Ishikawa (cell line): ENCODE measurements at regions not wholly inside any gene's neighbourhood (a gene's known extent, or its start where the extent isn't known, plus 50 kb on each side); places are given as distances from the start of the nearest gene placed in this dataset.

ENCODE experiments used
- CEBPB ChIP-seq: IDR thresholded peaks from 2 replicates; pipeline ENCODE4 v1.6.1; 2012
- CREB1 ChIP-seq: IDR thresholded peaks from 2 replicates; pipeline ENCODE4 v1.6.1; 2012; ENCODE audit warnings: low read depth
- EGR1 ChIP-seq: IDR thresholded peaks from 2 replicates; pipeline ENCODE4 v1.6.1; 2012
- EP300 ChIP-seq: IDR thresholded peaks from 2 replicates; pipeline ENCODE4 v1.6.1; 2012; ENCODE audit warnings: borderline replicate concordance
- FOXM1 ChIP-seq: IDR thresholded peaks from 2 replicates; pipeline ENCODE4 v1.6.1; 2012; ENCODE audit warnings: low read depth, borderline replicate concordance
- NFIC ChIP-seq: IDR thresholded peaks from 2 replicates; pipeline ENCODE4 v1.6.1; 2012
- RAD21 ChIP-seq: IDR thresholded peaks from 2 replicates; pipeline ENCODE4 v1.6.1; 2012; ENCODE audit warnings: low read depth
- TAF1 ChIP-seq: IDR thresholded peaks from 2 replicates; pipeline ENCODE4 v1.6.1; 2012; ENCODE audit warnings: low read depth, mild to moderate bottlenecking
- TCF12 ChIP-seq: IDR thresholded peaks from 2 replicates; pipeline ENCODE4 v1.6.1; 2012; ENCODE audit warnings: low read depth
- TEAD4 ChIP-seq: IDR thresholded peaks from 2 replicates; pipeline ENCODE4 v1.6.1; 2012
- YY1 ChIP-seq: IDR thresholded peaks from 2 replicates; pipeline ENCODE4 v1.6.1; 2012; ENCODE audit warnings: low read depth
- ZBTB7A ChIP-seq: IDR thresholded peaks from 2 replicates; pipeline ENCODE4 v1.6.1; 2012; ENCODE audit warnings: low read depth
- TF ChIP-seq, protein P1 (sequence below): IDR thresholded peaks from 2 replicates; pipeline ENCODE4 v1.6.1; 2012
- TF ChIP-seq, protein P2 (sequence below): IDR thresholded peaks from 2 replicates; pipeline ENCODE4 v1.6.1; 2012
- TF ChIP-seq, protein P3 (sequence below): IDR thresholded peaks from 2 replicates; pipeline ENCODE4 v1.6.1; 2012; ENCODE audit warnings: low read depth, mild to moderate bottlenecking

DNA sequence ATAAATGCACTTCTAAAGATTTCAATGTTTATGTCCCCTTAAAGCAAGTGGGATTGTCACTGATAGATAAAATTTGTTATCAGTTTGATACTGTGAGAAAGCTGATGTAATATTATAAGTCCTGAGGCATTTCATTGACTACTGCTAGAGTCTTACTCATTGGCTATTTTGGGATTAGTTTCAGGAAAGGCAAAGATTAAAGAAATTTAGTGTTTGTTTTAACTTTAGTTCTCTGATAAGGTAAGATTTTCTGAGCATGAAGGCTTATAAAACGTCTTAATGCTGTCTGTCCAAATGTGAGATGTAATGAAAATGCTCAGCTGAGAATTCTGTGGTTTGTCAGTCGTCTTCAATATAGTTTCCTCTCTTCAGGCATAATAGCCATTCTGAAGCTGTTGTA is 886.4 kb upstream of the CDH2 start:
- TF ChIP-seq TCF12: no peak
- TF ChIP-seq TEAD4: no peak
- no peak for TF ChIP-seq CREB1

DNA sequence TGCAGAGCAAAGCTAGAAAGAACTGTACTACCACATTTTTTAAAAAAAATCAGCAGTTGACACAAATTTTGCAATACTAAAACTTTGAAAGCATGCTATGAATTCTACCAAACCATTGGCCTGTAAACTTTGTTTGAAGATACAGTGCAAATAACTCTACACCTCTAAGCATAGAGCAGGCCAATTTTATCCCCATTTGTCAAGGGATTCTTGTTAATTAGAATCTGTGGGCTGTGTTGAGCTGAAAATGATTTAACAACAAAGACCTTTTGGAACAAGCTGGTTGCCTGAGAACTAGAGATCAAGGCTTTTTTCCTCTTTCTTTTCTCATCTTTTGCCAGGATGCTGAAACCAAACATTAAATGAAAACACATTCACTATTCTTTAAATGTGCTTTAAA is 886.0 kb upstream of the CDH2 start:
- TF ChIP-seq EGR1: no peak

DNA sequence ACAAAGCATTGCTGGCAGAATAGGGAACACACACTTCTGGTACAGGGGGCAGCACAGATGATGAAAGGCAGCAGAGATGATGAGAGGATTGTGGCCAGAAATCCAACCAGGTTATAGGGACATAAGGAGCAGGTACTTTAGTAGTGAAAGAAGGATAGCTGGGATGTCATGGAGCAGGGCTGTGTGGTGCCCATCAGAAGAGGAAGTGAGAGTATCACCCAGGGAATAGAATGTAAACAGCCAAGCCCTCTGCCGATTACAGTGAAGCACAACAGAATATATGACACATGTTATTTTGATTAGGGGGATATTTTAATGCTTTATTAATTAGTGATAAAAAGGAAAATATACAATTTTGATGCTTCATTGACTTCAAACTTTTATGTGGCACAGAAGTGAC is 883.4 kb upstream of the CDH2 start:
- TF ChIP-seq TEAD4 (no peak), YY1 (no peak), CREB1 (no peak), ZBTB7A (no peak), EP300 (no peak), TAF1 (no peak), TCF12 (no peak), FOXM1 (no peak), EGR1 (no peak)
- TF ChIP-seq, protein P1, sequence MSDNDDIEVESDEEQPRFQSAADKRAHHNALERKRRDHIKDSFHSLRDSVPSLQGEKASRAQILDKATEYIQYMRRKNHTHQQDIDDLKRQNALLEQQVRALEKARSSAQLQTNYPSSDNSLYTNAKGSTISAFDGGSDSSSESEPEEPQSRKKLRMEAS: no peak
- TF ChIP-seq, protein P2, sequence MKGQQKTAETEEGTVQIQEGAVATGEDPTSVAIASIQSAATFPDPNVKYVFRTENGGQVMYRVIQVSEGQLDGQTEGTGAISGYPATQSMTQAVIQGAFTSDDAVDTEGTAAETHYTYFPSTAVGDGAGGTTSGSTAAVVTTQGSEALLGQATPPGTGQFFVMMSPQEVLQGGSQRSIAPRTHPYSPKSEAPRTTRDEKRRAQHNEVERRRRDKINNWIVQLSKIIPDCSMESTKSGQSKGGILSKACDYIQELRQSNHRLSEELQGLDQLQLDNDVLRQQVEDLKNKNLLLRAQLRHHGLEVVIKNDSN: no peak

DNA sequence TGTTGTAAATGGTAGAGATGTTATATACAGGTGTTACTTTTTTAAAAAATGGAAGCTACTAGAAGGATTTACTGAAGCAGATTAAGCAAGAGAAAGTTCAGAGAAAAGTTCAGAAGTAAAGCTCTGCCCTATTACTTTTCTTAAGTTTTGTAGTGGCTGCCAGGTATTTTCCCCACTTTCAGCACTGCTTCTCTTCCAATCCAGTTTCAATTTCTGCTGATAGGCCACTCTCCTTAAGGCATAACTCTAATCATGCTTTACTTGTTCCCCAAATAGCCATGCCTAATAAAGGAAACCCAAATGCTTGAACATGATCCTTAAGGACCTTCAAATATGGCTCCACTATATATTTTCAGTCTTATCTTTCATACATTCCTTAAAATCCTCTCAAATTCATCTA is 880.8 kb upstream of the CDH2 start:
- TF ChIP-seq TCF12 (no peak), TEAD4 (no peak), CEBPB (no peak), FOXM1 (no peak), CREB1 (no peak), TAF1 (no peak), ZBTB7A (no peak), EP300 (no peak), NFIC (no peak), RAD21 (no peak)
- TF ChIP-seq, protein P1: no peak
- TF ChIP-seq, protein P3, sequence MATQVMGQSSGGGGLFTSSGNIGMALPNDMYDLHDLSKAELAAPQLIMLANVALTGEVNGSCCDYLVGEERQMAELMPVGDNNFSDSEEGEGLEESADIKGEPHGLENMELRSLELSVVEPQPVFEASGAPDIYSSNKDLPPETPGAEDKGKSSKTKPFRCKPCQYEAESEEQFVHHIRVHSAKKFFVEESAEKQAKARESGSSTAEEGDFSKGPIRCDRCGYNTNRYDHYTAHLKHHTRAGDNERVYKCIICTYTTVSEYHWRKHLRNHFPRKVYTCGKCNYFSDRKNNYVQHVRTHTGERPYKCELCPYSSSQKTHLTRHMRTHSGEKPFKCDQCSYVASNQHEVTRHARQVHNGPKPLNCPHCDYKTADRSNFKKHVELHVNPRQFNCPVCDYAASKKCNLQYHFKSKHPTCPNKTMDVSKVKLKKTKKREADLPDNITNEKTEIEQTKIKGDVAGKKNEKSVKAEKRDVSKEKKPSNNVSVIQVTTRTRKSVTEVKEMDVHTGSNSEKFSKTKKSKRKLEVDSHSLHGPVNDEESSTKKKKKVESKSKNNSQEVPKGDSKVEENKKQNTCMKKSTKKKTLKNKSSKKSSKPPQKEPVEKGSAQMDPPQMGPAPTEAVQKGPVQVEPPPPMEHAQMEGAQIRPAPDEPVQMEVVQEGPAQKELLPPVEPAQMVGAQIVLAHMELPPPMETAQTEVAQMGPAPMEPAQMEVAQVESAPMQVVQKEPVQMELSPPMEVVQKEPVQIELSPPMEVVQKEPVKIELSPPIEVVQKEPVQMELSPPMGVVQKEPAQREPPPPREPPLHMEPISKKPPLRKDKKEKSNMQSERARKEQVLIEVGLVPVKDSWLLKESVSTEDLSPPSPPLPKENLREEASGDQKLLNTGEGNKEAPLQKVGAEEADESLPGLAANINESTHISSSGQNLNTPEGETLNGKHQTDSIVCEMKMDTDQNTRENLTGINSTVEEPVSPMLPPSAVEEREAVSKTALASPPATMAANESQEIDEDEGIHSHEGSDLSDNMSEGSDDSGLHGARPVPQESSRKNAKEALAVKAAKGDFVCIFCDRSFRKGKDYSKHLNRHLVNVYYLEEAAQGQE: no peak
- TF ChIP-seq, protein P2: no peak

DNA sequence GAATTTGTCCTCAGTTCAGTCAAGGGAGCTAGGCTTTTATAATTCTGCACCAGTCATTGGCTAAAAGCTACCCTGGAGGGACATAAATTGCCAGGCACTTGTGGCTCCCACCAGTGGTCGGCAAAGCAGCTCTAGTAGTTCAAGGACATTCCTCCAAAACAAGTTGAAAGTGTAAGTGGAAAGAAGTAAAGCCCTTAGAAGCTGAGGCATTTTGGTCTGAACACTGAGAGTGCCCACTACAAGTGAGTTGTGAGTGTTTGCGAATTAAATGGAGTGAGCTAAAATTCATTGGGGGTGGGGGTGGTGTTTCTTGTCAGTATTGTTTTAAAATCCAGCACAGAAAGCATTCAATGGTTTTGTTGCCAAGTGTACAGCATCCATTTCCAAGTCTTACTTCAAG is 879.9 kb upstream of the CDH2 start:
- TF ChIP-seq RAD21: no peak
- TF ChIP-seq, protein P1: no peak
- TF ChIP-seq FOXM1: no peak
- no peak for TF ChIP-seq TAF1
- TF ChIP-seq, protein P2: no peak
- TF ChIP-seq CEBPB: no peak
- TF ChIP-seq, protein P3: no peak
- TF ChIP-seq NFIC: no peak

DNA sequence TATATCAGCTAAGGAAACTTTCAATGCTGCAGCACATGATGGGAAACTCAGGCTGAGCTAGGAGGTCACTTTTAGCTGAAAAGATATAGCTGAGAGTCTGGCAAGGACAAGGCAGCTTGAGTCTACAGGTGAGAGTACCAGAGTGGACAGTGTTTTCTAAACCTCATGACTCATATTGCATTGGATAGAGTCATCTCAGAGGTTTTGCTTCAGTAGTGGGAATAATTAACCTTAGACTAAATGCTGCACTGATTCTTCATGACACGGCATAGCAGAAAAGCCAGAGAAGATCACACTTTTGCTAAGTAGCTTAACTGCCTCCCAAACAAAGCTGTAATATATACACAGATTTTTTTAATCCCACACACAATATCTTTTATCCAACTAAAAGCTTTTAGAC is 865.0 kb upstream of the CDH2 start:
- TF ChIP-seq TEAD4: no peak
- no peak for TF ChIP-seq CEBPB
- no peak for TF ChIP-seq TCF12
- no peak for TF ChIP-seq NFIC
- TF ChIP-seq ZBTB7A: no peak
- TF ChIP-seq, protein P2: no peak
- TF ChIP-seq YY1: no peak
